NT2/D1 (cell line): ENCODE measurements at regions not wholly inside any gene's neighbourhood (a gene's known extent, or its start where the extent isn't known, plus 50 kb on each side); places are given as distances from the start of the nearest gene placed in this dataset.

ENCODE experiments used
- SUZ12 ChIP-seq: IDR thresholded peaks from 2 replicates; pipeline ENCODE4 v1.6.1; 2011; ENCODE audit not compliant: insufficient read length, insufficient read depth; ENCODE audit errors: extremely low read depth
- YY1 ChIP-seq: IDR thresholded peaks from 2 replicates; pipeline ENCODE4 v1.6.1; 2011; ENCODE audit not compliant: insufficient read length, insufficient read depth
- ZNF274 ChIP-seq: IDR thresholded peaks from 2 replicates; pipeline ENCODE4 v1.6.1; 2011; ENCODE audit warnings: mild to moderate bottlenecking, low read depth, low read length

DNA sequence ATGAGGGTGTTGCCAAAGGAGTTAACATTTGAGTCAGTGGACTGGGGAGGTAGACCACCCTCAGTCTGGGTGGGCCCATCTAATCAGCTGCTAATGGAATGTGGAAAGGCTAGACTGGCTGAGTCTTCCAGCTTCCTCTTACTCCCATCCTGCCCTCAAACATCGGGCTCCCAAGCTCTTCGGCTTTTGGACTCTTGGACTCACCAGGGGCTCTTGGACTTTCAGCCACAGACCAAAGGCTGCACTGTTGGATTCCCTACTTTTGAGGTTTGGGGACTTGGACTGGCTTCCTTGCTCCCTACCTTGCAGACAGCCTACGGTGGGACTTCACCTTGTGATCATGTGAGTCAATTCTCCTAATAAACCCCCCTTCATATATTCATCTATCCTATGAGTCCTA, 276.6 kb upstream of the DIO3 start:
- TF ChIP-seq ZNF274 (no peak), YY1 (no peak), SUZ12 (no peak)
